K562 (cell line): ENCODE measurements at regions not wholly inside any gene's neighbourhood (a gene's known extent, or its start where the extent isn't known, plus 50 kb on each side); places are given as distances from the start of the nearest gene placed in this dataset.

Source experiments
- ATAC-seq: fragments of 200-7000 bp; cut with Tn5 transposase; 3 replicates; pipeline ENCODE4 v1.9.1; 2020; ENCODE audit warnings: moderate library complexity
- BruUV-seq: library from RNA; stranded (reverse); fragments of 400-500 nt; replicated peaks from 2 replicates; lab custom pipeline; 2021; lab: Mats Ljungman, UMichigan
- CTCF ChIA-PET: fragments of 300-600 bp; formaldehyde crosslinking; extraction: SDS; loops from one replicate; lab custom pipeline; 2021; ENCODE audit warnings: low intra/inter-chr PET ratio; lab: Yijun Ruan, JAX
- POLR2A ChIA-PET: fragments of 300-600, 350-650 bp; sonication (Branson Sonifier 250); formaldehyde crosslinking; extraction: SDS; loops from one replicate; lab custom pipeline; 2021; ENCODE audit warnings: antibody characterized with exemption, inconsistent platforms; lab: Yijun Ruan, JAX
- DNase-seq, 4 experiments: peaks; one replicate each; pipeline versions ENCODE4 v3.0.0 to v3.0.0-alpha.2; 2011 to 2018; ENCODE audit warnings: low spot score in 3 of 4, mixed read lengths in 3 of 4; ENCODE audit errors: extremely low read depth in 1 of 4
- FAIRE-seq: peaks from 2 replicates; lab custom pipeline; 2011; peaks lifted over from hg19 to GRCh38; lab: Jason Lieb, UNC
- H2AFZ ChIP-seq: 2 replicates; pipeline ENCODE4 v1.6.0; 2011; ENCODE audit warnings: low read depth, low read length, control low read depth, inconsistent platforms
- H3K27ac ChIP-seq: fragments of 200-600 bp; 3 replicates; pipeline ENCODE4 v1.8.0; 2011; ENCODE audit warnings: low read depth, mild to moderate bottlenecking, control low read depth, inconsistent platforms, low read length, moderate library complexity, mixed read lengths; ENCODE audit errors: extremely low read depth
- H3K27me3 ChIP-seq, 2 experiments: fragments of 300-600 bp in 1 of 2; 2 replicates in 1 of 2; 3 replicates in 1 of 2; pipeline versions ENCODE4 v1.6.0 to v1.8.0; 2011; ENCODE audit warnings: inconsistent platforms in 2 of 2, low read length in 2 of 2, mild to moderate bottlenecking in 1 of 2, mixed read lengths in 1 of 2, moderate library complexity in 1 of 2; ENCODE audit not compliant: control insufficient read depth in 2 of 2, insufficient read depth in 2 of 2
- H3K36me3 ChIP-seq: fragments of 300-600 bp; 3 replicates; pipeline ENCODE4 v1.8.0; 2011; ENCODE audit warnings: mild to moderate bottlenecking, low read length, inconsistent platforms; ENCODE audit not compliant: control insufficient read depth, insufficient read depth
- H3K4me1 ChIP-seq, 2 experiments: fragments of 200-600 bp in 1 of 2; replicated peaks in 1 of 2; 2 replicates in 1 of 2; 3 replicates in 1 of 2; pipeline versions ENCODE4 v1.5.1 to v1.8.0; 2011; ENCODE audit warnings: inconsistent platforms in 2 of 2, low read length in 2 of 2, mild to moderate bottlenecking in 1 of 2, mixed read lengths in 1 of 2, moderate library complexity in 1 of 2; ENCODE audit not compliant: control insufficient read depth in 2 of 2, insufficient read depth in 2 of 2
- H3K4me2 ChIP-seq: 2 replicates; pipeline ENCODE4 v1.6.1; 2011; ENCODE audit warnings: low read length, control low read depth, inconsistent platforms, mixed read lengths; ENCODE audit not compliant: insufficient read depth
- H3K4me3 ChIP-seq: fragments of 200-600 bp; sonication (generic), shearing (Covaris generic); 2 replicates; pipeline ENCODE4 v1.5.1; 2016; ENCODE audit warnings: control low read depth, inconsistent platforms
- H3K79me2 ChIP-seq: fragments of 200-600 bp; 3 replicates; pipeline ENCODE4 v1.8.0; 2011; ENCODE audit warnings: low read length, inconsistent platforms; ENCODE audit not compliant: control insufficient read depth, insufficient read depth
- H3K9ac ChIP-seq, 2 experiments: 2 replicates each; pipeline versions ENCODE4 v1.6.0 to v1.6.1; 2011; ENCODE audit warnings: low read depth in 2 of 2, low read length in 2 of 2, control low read depth in 1 of 2, inconsistent platforms in 1 of 2, mild to moderate bottlenecking in 1 of 2, mixed read lengths in 1 of 2; ENCODE audit not compliant: insufficient read depth in 1 of 2
- H3K9me1 ChIP-seq: one replicate; pipeline ENCODE4 v1.6.0; 2011; ENCODE audit warnings: inconsistent platforms, mild to moderate bottlenecking, low read length, moderate library complexity; ENCODE audit not compliant: control insufficient read depth, insufficient read depth
- H3K9me3 ChIP-seq: replicated peaks from 2 replicates; pipeline ENCODE4 v1.5.1; 2011; ENCODE audit warnings: low read depth, low read length, inconsistent platforms; ENCODE audit not compliant: control insufficient read depth, insufficient read depth
- H4K20me1 ChIP-seq: replicated peaks from 2 replicates; pipeline ENCODE4 v1.6.1; 2011; ENCODE audit warnings: low read length, inconsistent platforms, mixed read lengths; ENCODE audit not compliant: control insufficient read depth, insufficient read depth
- FOXO4 ChIP-seq: fragments of 450-650 bp; formaldehyde crosslinking; IDR thresholded peaks from 2 replicates; pipeline ENCODE4 v1.4.0; 2020; ENCODE audit warnings: mild to moderate bottlenecking, moderate library complexity
- HDAC3 ChIP-seq: fragments of 450-650 bp; IDR thresholded peaks from 2 replicates; pipeline ENCODE4 v1.6.1; 2018; ENCODE audit warnings: borderline replicate concordance, mild to moderate bottlenecking, moderate library complexity; ENCODE audit not compliant: partially characterized antibody
- NCOA1 ChIP-seq: fragments of 450-650 bp; IDR thresholded peaks from 2 replicates; pipeline ENCODE4 v1.6.1; 2016; ENCODE audit warnings: low read depth
- NR2C2 ChIP-seq, 2 experiments: fragments of 200-800 bp in 1 of 2; sonication (Bioruptor generic) in 1 of 2; sonication (generic) in 1 of 2; formaldehyde crosslinking in 1 of 2; IDR thresholded peaks; 2 replicates each; pipeline versions ENCODE4 v1.6.1 to v1.8.0; 2016 to 2022; ENCODE audit warnings: mild to moderate bottlenecking in 1 of 2, missing compliant biosample characterization in 1 of 2, missing genetic modification characterization in 1 of 2, missing genetic modification reagents in 1 of 2
- RB1 ChIP-seq: fragments of 450-650 bp; IDR thresholded peaks from 2 replicates; pipeline ENCODE4 v1.6.1; 2017; ENCODE audit warnings: low read depth, mild to moderate bottlenecking
- SRF ChIP-seq, 2 experiments: fragments of 250-450, 450-650 bp in 1 of 2; sonication (Bioruptor Pico) in 1 of 2; sonication (generic) in 1 of 2; formaldehyde crosslinking; IDR thresholded peaks; 2 replicates each; pipeline versions ENCODE4 v1.5.0 to v1.5.1; 2020 to 2022; ENCODE audit warnings: mild to moderate bottlenecking in 1 of 2, missing genetic modification reagents in 1 of 2
- ZNF197 ChIP-seq: fragments of 200-800 bp; sonication (Bioruptor generic); IDR thresholded peaks from 2 replicates; pipeline ENCODE4 v1.6.1; 2016; ENCODE audit warnings: low read depth, missing genetic modification characterization, missing compliant biosample characterization
- WGBS: fragments of 100-300 bp; shearing (Covaris generic); methylation state at CpG from one replicate; pipeline ENCODE4 v1.1.6; 2016; ENCODE audit warnings: low coverage, mixed read lengths; ENCODE audit not compliant: insufficient coverage; ENCODE audit errors: missing lambda C conversion rate; 5-methylcytosine and 5-hydroxymethylcytosine counted together
- in situ Hi-C: fragments of 300-500 bp; cut with MboI; formaldehyde crosslinking; loops from 4 replicates; pipeline ENCODE4 v1.15.0; 2018; ENCODE audit warnings: inconsistent platforms, mixed read lengths
- intact Hi-C: fragments of 100-400 bp; cut with micrococcal nuclease; formaldehyde crosslinking; loops from 2 replicates; pipeline ENCODE4 v1.14.2; 2022

GRCh38 chr6:29887819-29888776 lies 54.2 kb upstream of the HLA-A start:
- H3K4me3 ChIP-seq = no peak overlapping the region
- no peaks in the 10 kb centered on the region for H4K20me1 ChIP-seq
- intact Hi-C loops = loop anchor here (5.0 kb wide), 1 partner anchor 54 kb away; the partner anchor contains the start of gene HLA-A
- FAIRE-seq (no peak), DNase-seq (no peak), ATAC-seq (peak; percentile 44; the same call in 2 of the 3 replicates)
- no peaks in the 10 kb centered on the region for H3K79me2 ChIP-seq
- H3K27me3 ChIP-seq = peaks cover 9 to 21% of the 10 kb centered on the region in 2 experiments; a peak in 3 of 5 replicates
- in situ Hi-C loops = loop anchor here (5.0 kb wide), 1 partner anchor 39 kb away; no protein-coding TSS in a partner anchor
- BruUV-seq = no TSS peak
- no peak overlapping the region for H3K27ac ChIP-seq
- H2AFZ ChIP-seq = no peak overlapping the region
- no peaks in the 10 kb centered on the region for H3K36me3 ChIP-seq
- 35% methylated on average over 78 of the region's 101 CpGs for WGBS
- no peak overlapping the region for H3K9ac ChIP-seq
- ChIA-PET CTCF (no interaction called here), POLR2A (interaction anchor here (0.6 kb wide), 1 partner anchor 30 kb away, joined by 3 read pairs; no protein-coding TSS in a partner anchor)
- H3K4me1 ChIP-seq = peaks cover 0 to 15% of the 10 kb centered on the region in 2 experiments; a peak in 1 of 5 replicates
- no peaks in the 10 kb centered on the region for H3K9me1 ChIP-seq
- no peaks in the 10 kb centered on the region for H3K9me3 ChIP-seq
- no peak overlapping the region for H3K4me2 ChIP-seq
- TF ChIP-seq ZNF197 (CRISPR knock-in tag) = no peak
- TF ChIP-seq RB1 = no peak
- no peak for TF ChIP-seq SRF (CRISPR knock-in tag; IDR thresholded peaks at IDR 0.05)
- TF ChIP-seq HDAC3 = no peak
- TF ChIP-seq NCOA1 = no peak
- TF ChIP-seq FOXO4 (CRISPR knock-in tag) = no peak
- no peak for TF ChIP-seq NR2C2 (CRISPR knock-in tag; IDR thresholded peaks at IDR 0.05)
- TF ChIP-seq NR2C2 (tag; IDR thresholded peaks at IDR 0.05) = 0 out of 2 replicates have a peak, but pooled peaks have one; percentile 18
